Ovary (tissue), 7 donors: ENCODE measurements at regions not wholly inside any gene's neighbourhood (a gene's known extent, or its start where the extent isn't known, plus 50 kb on each side); places are given as distances from the start of the nearest gene placed in this dataset.

Experiments
- DNase-seq, 5 donors: peaks; one replicate each; pipeline ENCODE4 v3.0.0-alpha.2; 2019 to 2020
- H3K27ac ChIP-seq, 2 donors: fragments of 200-600 bp; one replicate each; pipeline versions ENCODE4 v1.5.1 to v1.8.0; 2019 to 2022
- H3K27me3 ChIP-seq: fragments of 200-600 bp; one replicate; pipeline ENCODE4 v1.8.0; 2022
- H3K36me3 ChIP-seq: fragments of 200-600 bp; sonication (generic); one replicate; pipeline ENCODE4 v1.5.1; 2019
- H3K4me1 ChIP-seq: one replicate; pipeline ENCODE4 v1.8.1; 2013; ENCODE audit warnings: mild to moderate bottlenecking, moderate library complexity; ENCODE audit not compliant: insufficient read depth
- H3K4me3 ChIP-seq: fragments of 200-600 bp; sonication (generic); one replicate; pipeline ENCODE4 v1.5.1; 2017
- H3K9me3 ChIP-seq, 2 donors: fragments of 200-600 bp in 1 of 2; sonication (generic) in 1 of 2; one replicate each; pipeline versions ENCODE4 v1.5.1 to v1.8.1; 2013 to 2019; ENCODE audit warnings: mild to moderate bottlenecking in 1 of 2, moderate library complexity in 1 of 2
- EP300 ChIP-seq: sonication (generic); formaldehyde crosslinking; IDR thresholded peaks from one replicate; pipeline ENCODE4 v1.6.1; 2017; ENCODE audit warnings: antibody characterized with exemption
- POLR2A ChIP-seq: fragments of 450-650 bp; IDR thresholded peaks from one replicate; pipeline ENCODE4 v1.6.1; 2017; ENCODE audit warnings: antibody characterized with exemption, mild to moderate bottlenecking, moderate library complexity
- WGBS, 3 donors: extraction: QIAGEN DNeasy Blood & Tissue Kit in 1 of 3; methylation state at CpG; one replicate each; pipeline versions ENCODE4 v1.1.5 to v1.1.7; 2013 to 2017; 5-methylcytosine and 5-hydroxymethylcytosine counted together
- intact Hi-C, 4 donors: fragments of 100-400 bp; cut with DNase I; formaldehyde crosslinking; loops; one replicate each; pipeline versions ENCODE4 v1.11.0 to v1.15.1; 2022 to 2023
- TF ChIP-seq, protein P1 (sequence below), 3 donors: fragments of 450-650 bp in 2 of 3; fragments of 200-600 bp in 1 of 3; IDR thresholded peaks; one replicate each; pipeline versions ENCODE4 v1.5.1 to v1.8.0; 2016 to 2022; ENCODE audit warnings: antibody characterized with exemption in 3 of 3, mild to moderate bottlenecking in 1 of 3
- donor health status: DM: no; HTN: no; CAD: no; lungs with moderate emphysema.
- donor health status: DM: no; HTN: no; CAD: no.
- donor health status: Bipolar disorder and iron deficiency.
- donor health status: DM: no; HTN: no; CAD: no.
- donor health status: DM: yes; HTN: yes; CAD: no.

- no peak overlapping the region for H3K27ac ChIP-seq
- no peaks in the 10 kb centered on the region for H3K9me3 ChIP-seq
- H3K36me3 ChIP-seq: no peaks in the 10 kb centered on the region
- 25 to 49% (median 35%) methylated on average over 1 of the region's 1 CpG for WGBS, 3 donors
- H3K4me3 ChIP-seq: no peak overlapping the region
- no peaks in the 10 kb centered on the region for H3K4me1 ChIP-seq
- H3K27me3 ChIP-seq: no peaks in the 10 kb centered on the region
- TF ChIP-seq, protein P1, sequence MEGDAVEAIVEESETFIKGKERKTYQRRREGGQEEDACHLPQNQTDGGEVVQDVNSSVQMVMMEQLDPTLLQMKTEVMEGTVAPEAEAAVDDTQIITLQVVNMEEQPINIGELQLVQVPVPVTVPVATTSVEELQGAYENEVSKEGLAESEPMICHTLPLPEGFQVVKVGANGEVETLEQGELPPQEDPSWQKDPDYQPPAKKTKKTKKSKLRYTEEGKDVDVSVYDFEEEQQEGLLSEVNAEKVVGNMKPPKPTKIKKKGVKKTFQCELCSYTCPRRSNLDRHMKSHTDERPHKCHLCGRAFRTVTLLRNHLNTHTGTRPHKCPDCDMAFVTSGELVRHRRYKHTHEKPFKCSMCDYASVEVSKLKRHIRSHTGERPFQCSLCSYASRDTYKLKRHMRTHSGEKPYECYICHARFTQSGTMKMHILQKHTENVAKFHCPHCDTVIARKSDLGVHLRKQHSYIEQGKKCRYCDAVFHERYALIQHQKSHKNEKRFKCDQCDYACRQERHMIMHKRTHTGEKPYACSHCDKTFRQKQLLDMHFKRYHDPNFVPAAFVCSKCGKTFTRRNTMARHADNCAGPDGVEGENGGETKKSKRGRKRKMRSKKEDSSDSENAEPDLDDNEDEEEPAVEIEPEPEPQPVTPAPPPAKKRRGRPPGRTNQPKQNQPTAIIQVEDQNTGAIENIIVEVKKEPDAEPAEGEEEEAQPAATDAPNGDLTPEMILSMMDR (IDR thresholded peaks at IDR 0.05): no peak
- no peak for TF ChIP-seq EP300
- no peak for TF ChIP-seq POLR2A
- DNase-seq: no peak
- intact Hi-C loops: no loop called here
Observed at GRCh38 chr6:153214436-153214835, 83.4 kb upstream of the RGS17 start.

- DNase-seq: no peak
- TF ChIP-seq POLR2A: no peak
- TF ChIP-seq, protein P1 (IDR thresholded peaks at IDR 0.05): no peak
- TF ChIP-seq EP300: no peak
- intact Hi-C loops: no loop called here
- no peak overlapping the region for H3K4me3 ChIP-seq
- H3K27me3 ChIP-seq: no peaks in the 10 kb centered on the region
- no peaks in the 10 kb centered on the region for H3K9me3 ChIP-seq
- H3K36me3 ChIP-seq: no peaks in the 10 kb centered on the region
- H3K27ac ChIP-seq: no peak overlapping the region
- no peaks in the 10 kb centered on the region for H3K4me1 ChIP-seq
- WGBS, 3 donors: 1 to 9% (median 1%) methylated on average over 5 of the region's 5 CpGs
Observed at GRCh38 chr6:153210083-153210482, 79.0 kb upstream of the RGS17 start.

DNA sequence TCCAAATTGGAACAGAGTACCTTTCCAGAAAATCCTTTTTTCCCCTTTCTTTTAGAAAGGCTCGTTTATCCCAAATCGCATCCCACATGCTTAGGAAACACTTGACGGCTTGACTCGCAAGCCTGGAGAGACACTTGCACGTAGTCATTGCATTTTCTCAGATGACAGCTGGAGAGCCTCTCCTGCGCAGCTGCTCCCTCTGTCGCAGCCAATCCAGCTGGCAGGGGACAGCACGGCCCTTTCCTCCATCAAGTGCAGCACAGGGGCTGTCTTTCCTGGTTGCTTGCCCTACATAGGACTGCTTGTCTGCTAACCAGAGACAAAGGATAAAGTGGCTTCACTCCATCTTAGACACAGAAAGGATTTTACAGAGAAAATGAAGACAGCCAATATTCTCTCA, 77.6 kb upstream of the RGS17 start:
- no peak for DNase-seq
- no peaks in the 10 kb centered on the region for H3K9me3 ChIP-seq
- H3K27me3 ChIP-seq: no peaks in the 10 kb centered on the region
- no peaks in the 10 kb centered on the region for H3K36me3 ChIP-seq
- H3K4me1 ChIP-seq: no peaks in the 10 kb centered on the region
- no peak overlapping the region for H3K27ac ChIP-seq
- intact Hi-C loops: loop anchor here in 1 of 4 donors (10.0 kb wide), 1 partner anchor 424 kb away; no protein-coding TSS in a partner anchor
- no peak overlapping the region for H3K4me3 ChIP-seq
- TF ChIP-seq POLR2A (no peak), EP300 (no peak)
- TF ChIP-seq, protein P1 (IDR thresholded peaks at IDR 0.05): no peak
- 79 to 83% (median 80%) methylated on average over 8 of the region's 8 CpGs for WGBS, 3 donors

GRCh38 chr6:153207617-153208016, 76.5 kb upstream of the RGS17 start:
- intact Hi-C loops: loop anchor here in 1 of 4 donors (10.0 kb wide), 1 partner anchor 423 kb away; no protein-coding TSS in a partner anchor
- Histone ChIP-seq H3K9me3 (no peaks in the 10 kb centered on the region), H3K4me3 (no peak overlapping the region), H3K27me3 (no peaks in the 10 kb centered on the region), H3K27ac (no peak overlapping the region), H3K4me1 (no peaks in the 10 kb centered on the region), H3K36me3 (no peaks in the 10 kb centered on the region)
- DNase-seq: no peak
- 77 to 93% (median 83%) methylated on average over 1 of the region's 1 CpG for WGBS, 3 donors
- TF ChIP-seq EP300 (no peak), POLR2A (no peak)
- TF ChIP-seq, protein P1 (IDR thresholded peaks at IDR 0.05): no peak
